SIG-M5 (cell line): ENCODE measurements at regions not wholly inside any gene's neighbourhood (a gene's known extent, or its start where the extent isn't known, plus 50 kb on each side); places are given as distances from the start of the nearest gene placed in this dataset.

ENCODE experiments used
- DNase-seq: peaks from one replicate; lab custom pipeline; 2025; lab: John Stamatoyannopoulos, UW

DNA sequence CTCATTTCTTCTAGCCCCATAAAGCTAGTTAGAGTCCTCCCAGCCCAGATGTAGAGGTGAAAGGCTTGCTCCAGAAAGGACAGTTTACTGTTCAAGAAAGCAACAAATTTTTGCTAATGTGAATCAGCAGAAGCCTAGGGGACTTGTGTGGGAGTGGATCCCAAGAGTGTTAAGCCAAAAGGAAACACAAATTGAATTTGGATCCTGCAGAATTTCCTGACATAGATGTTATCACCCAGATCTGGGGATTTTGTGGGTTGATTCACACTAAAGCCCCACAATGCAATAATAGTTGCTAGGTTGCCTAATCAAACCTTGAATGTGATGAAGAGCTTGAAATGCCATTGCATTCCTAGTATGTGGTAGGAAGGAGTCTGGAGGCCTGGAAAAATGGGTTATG is 135.2 kb upstream of the HS3ST3A1 start:
- DNase-seq = no peak

DNA sequence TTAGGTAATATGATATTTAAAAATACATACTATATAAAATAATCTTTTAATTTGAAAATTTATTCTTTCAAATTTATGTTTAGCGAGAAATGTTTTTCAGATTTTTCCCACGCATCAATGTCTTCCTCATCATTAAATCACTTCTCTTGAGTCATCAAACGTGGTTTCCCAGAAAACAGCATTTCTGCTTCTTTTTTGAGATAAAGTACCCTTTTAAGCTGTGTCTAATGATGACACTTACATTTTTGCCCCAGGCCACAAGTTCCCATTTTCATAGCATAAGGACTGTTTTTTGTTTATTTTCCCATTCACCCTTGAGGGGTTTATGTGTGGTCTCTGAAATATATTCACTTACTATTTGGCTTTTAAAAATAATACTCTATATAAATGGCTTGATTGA is 139.0 kb upstream of the HS3ST3A1 start:
- DNase-seq = no peak

DNA sequence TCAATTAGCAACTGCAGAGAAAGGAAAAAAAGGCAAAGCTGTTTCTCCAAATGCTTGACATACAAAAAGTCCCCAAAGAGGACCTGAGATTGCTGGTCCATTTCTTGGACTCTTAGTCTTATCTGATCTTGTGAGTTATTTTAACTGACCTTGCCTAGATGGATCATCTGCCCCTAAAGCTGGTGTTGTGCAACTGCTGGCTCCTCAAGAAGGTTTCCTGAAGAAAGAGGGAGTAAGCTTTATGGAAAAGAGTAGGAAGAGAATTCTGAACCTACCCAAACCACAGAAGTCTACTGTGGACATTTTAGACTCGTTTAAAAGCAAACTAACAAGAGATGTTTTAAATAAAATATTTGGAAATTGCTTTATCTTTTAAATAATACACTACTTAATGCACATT is 140.0 kb upstream of the HS3ST3A1 start:
- DNase-seq = no peak

DNA sequence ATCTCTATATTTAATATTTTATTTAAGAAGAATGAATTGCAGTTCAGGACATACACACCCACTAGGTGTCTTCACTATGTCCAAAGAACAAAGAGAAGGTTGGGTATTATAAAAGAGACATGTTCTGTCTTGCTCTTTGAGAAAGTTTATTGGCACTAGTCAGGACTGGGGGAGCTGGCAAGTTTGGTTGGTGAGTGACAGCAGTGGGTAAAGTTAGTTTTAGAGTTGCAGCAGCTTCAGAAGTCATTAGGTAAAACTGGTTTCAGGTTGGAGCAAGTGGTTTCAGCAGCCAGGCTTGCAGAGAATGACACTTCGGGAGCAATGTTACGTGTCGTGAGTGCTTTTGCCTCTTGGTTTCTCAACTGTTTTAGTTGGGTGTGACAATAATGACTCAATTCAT is 142.2 kb upstream of the HS3ST3A1 start:
- DNase-seq = no peak

DNA sequence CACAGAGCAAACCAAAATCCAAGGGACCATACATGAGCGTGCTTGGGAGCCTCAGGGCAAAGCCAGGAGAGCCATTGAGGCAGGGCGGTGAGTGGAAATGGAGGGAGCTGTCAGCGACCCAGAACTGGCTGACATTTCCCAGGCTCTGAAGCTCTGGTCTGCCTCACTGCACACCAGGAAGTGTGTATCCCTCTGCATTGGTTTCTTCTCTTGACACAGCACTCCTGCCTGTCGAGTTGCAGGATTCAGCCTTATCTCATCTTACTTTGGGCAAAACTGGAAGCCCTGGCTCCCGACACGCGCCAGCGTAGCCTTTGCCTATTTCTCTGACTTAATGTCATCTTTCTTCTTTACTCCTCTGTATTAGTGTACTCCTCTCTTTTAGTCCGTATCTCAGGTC is 144.7 kb upstream of the HS3ST3A1 start:
- DNase-seq = no peak

DNA sequence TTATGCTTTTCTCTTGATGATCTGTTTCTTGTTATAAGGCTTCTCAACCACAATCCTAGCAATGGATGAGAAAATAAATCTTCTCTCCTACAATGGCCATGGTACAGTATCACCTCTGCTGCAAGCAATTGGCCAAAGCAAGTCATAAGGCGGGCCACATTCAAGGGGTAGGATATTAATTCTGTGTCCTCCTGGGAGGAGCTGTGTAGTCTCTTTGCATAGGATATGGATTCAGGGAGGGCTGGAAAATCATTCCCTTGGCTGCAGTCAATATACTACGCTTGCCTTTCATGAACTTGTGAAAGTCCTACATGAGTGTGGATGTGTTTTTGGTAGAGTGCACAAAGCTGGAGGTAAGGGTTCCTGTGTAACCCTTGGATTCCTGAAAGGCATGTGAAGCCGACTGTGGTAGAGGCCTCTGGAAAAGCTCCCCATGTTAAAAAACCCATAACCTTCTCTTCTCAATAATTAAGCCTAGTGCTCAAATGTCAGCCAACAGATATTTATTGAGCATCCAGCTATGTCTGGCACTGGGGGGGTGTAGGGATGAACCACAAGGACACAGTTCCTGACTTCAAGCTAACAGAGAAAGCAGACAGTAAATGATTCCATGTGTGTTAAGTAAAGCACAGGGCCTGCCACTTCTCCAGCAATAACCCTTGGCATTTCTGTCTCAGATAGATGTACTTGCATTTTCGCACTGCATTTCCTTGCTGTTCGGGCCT is 147.6 kb upstream of the HS3ST3A1 start:
- no peak for DNase-seq

DNA sequence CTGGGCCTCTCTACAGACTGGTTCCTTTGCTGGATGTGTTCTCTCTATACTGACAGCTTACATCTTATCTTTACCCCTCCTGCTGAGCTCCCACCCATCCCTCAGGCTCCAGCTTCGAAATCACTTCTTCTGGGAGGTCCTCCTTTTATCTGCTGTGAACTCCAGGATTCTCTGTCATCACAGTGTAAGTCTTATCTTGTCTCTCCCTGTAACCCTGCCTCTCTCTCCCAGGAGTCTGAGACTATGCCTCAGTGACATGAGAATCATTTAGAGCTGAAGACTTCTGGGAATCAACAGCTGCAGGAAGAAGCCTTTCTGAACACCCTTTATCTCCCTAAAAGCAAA is 148.1 kb upstream of the HS3ST3A1 start:
- DNase-seq = no peak

DNA sequence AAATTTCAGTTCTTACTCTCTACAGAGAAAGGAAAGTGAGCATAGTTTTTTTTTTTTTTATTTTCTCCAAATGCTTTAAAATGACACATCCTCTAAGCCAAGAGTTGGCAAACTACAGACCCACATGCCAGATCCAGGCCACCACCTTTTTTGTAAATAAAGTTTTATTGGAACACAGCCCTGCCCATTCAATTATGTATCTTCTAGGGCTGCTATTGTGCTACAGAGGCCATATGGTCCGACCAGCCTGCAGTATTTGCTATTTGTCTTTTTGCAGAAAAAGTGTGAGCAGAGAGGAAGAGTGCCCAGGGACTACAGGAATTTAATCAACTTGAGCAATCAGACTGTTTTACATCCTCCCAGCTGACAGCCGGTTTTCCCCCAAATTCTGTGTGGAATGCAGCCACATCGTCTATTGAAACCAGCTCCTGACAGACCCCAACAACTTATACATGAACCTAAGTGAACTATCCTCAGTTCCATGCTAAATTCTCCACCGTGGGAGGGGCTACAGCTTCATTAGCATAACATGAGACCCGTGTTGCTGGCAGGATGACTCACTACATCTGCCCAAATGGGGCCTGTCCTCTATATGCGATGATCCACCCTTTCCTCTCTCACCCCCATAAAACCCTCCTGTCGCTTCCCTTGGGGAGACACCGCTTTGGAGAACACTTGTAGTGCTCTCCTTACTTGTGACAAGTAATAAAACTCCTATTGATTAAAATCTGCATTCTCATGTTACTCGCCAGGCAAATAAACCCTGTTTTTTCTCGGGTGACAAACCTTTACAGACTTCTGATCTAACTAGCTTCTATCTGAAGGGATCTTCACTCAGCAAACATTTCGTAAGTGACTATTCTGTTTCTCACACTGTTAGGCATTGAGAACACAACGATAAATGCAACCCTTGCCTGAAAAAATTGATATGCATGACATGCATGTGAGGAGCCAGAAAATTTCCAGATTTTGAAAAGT is 149.4 kb upstream of the HS3ST3A1 start:
- no peak for DNase-seq

DNA sequence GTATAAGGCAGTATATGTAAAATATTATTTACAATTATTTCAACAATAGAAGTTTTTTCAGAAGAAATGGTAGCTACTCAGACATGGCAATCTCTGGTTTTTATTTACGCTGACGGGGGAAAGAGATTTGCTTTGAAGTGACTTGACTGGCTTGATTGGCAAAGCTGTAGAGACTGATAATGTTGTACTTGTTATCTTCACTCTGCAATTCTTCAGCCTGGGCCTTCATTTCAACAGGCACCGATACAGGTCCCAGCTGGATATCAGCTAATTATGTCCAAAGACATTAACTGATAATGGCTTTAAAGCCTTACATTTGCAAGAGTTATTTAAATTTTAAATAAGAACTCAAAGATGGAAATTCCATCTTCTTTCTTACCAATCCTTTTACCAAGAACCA is 151.4 kb upstream of the HS3ST3A1 start:
- DNase-seq = no peak

DNA sequence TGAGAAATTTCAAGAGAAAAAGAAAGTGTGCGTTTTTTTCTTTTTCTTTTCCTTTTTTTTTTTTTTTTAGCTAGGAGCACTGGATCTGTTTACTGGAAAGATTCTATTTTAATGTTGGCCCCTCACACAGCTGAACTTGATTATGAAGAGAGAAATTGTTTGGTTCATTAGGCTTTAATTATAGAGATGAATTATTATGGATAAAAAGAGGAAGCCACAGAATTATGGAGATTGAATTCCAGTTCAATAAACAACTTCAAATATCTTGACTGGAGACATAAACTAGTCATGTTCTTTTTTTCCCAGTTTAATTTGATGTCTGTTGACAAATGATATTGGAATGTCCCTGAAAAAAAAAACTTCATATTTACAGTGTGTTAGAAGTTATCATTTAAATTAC is 152.0 kb upstream of the HS3ST3A1 start:
- no peak for DNase-seq

DNA sequence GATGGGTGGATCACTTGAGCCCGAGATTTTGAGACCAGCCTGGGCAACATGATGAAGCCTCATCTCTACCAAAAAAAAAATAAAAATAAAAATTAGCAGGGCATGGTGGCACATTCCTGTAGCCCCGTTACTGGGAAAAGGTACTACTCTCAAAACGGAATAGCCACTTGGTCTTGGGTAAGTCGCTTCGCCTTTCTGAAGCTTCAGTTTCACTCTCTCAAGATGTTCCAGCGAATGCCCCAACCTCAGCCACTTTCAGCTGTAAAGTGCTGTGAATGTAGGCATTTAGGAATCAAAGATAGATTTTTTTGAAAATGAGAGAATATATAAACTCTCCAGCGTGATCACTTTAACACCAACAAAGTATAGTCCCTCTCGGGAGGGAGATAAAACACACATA is 154.1 kb upstream of the HS3ST3A1 start:
- DNase-seq = no peak

DNA sequence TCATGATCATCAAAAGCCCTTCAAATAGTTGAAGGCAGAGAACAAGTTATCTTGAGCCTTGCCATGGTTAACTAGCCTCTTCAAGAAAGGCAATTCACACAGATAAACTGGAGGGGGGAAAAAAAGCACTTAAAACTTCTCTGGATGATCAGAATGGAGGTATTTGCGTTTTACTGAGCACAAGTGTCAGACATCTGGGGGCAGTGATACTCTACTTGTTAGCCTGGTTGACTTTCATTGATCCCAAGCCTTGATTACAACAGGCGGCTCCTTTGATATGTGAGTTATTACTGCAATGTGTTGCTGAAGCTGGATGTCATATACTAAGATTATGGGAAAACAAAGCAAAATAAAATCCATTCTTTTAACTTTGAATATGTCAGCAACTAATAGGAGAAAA is 155.0 kb upstream of the HS3ST3A1 start:
- no peak for DNase-seq

DNA sequence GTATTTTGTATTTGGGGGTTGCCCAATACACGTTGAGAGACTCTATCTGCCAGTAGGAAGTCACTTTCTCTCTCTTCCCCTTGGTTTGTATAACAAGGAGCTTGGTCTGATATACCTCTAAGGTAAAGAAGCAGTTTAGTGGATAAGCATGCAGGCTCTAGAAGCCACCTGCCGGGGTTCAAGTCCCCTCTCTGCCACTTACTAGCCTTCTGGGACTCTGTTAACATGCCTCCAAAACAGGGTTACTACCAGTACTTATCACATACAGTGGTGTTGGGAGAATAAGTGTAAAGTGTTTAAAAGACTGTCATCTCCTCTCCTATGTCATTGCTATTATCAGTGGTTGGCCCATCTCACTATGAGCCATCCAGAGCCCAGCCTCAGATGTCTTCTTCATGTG is 156.1 kb upstream of the HS3ST3A1 start:
- no peak for DNase-seq

DNA sequence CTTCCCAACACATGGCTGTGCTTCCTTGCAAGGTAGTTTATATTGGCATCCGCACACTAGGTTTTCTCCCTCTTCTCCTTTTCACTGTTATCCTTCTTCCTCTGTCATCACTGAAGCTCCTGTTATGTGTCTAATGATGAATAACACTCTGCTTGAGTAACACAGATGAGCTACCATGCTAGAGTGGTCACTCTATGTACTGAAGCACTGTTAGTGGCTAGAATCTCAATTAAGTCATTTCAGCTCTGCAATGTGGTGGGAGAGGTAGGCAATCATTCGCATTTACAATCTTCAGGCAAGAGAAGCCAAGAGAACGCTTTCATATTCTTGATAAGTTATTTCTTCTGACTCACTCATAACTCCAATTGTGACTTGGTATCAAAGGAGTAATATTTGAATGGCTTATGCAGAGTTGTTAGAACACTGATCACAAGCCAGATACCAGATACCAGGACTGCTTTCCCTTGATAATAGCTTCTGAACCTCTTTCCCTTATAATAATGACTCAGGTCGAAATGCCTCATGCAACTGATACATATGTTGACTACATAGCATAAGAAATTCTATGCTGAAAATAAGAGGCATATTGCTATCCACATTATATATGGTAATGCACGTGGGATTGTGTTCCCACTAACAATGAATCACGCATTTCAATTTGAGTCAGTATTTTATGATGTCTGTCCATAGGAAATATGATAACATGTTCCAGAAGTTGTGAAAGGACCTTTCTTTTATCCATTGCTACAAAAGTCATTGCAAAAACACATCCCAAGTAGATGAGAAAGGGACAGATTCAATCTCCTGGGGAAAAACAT is 158.0 kb upstream of the HS3ST3A1 start:
- no peak for DNase-seq

DNA sequence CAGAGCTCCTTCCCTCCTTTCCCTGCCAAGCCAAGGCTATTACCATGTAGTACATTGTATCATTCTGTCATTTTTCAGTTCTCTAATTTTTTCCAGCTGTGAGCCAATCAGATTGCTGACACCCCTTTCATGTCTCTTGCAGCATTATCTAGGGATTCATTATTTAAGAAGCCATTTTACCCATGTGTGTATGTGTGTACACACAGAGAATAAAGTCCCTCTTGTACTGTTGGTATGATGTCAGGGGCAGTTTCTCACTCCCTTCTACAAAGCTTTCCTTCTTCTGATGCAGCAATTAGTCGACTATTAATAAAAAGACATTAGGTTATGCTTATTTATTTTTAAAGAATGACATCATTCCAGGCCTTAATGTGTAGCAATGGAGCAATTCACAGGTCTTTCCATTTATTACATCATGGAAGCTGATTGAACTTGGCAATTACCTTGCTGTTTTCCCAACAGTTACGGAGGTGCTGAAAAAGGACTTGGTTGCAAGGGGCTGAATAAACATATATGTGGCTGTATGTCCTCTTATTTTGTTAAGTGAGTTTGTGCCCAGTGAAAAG is 159.4 kb upstream of the HS3ST3A1 start:
- no peak for DNase-seq

DNA sequence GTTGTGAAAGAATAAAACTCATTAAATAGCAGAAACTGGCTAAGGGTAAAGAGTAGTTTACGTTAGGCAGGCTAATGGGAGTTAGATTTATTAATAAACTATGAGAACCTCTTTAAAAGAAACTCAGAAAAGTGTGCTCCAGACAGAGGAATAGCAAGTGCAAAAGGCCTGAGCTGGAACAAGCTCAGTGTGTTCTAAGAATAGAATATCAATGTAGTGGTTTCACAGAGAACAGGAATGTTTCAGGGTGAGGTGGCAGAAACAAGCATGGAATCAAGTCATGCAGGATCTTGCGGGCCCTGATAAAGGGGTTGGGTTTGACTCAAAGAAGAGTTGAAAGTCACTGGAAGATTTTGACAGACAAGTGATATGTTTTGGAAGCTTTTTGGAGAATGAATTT is 164.0 kb upstream of the HS3ST3A1 start:
- DNase-seq = no peak

DNA sequence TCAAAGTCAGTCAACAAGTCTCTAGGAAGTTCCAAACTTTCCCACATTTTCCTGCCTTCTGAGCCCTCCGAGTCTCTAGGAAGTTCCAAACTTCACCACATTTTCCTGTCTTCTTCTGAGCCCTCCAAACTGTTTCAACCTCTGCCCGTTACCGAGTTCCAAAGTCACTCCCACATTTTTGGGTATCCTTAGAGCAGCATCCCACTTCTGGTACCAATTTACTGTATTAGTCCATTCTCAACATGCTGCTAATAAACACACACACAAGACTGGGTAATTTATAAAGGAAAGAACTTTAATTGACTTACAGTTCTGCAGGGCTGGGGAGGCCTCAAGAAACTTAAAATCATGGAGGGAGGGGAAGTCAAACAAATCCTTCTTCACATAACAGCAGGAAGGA is 169.0 kb upstream of the HS3ST3A1 start:
- no peak for DNase-seq

DNA sequence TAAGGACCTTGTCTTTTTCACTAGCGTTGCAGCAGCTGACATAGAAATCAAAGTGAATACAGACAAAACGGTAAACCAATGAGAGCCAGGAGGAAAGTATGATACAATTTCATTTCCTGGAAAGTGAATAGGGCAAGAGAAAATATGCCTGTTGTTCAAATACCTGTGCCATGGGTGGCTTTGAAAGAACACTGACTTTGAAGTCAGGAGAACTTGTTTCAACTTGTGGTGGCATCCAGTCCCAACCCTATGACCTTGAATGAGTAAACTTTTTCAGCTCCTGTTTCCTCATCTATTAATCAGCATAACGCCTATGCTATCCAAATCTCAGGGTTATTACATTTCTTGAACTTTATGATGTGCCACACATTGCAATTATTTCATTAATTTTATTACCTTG is 173.7 kb upstream of the HS3ST3A1 start:
- DNase-seq = no peak

DNA sequence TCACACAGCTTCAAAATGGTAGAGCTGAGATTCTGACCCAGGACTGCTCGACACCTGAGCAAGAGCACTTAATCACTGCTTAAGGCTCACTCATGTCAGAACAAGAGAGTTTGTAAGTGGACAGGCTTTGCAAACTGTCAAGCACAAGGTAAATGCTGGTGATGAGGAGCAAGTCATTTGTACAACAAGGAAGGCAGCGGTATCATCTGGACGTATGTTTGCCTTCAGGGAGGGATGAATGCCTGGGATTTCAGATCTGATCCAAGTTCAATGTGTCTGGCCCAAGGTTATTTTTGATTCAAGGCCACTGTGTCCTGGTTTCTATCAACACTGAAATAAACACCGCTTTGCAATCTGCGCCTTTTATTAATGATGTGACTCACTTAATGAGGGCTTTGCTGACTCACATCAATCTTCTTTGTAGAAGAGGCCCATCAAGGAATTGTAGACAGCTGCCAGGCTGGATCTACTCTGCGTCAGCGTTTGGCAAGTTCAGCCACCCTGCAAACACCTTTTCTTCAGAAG is 174.4 kb upstream of the HS3ST3A1 start:
- DNase-seq = no peak

DNA sequence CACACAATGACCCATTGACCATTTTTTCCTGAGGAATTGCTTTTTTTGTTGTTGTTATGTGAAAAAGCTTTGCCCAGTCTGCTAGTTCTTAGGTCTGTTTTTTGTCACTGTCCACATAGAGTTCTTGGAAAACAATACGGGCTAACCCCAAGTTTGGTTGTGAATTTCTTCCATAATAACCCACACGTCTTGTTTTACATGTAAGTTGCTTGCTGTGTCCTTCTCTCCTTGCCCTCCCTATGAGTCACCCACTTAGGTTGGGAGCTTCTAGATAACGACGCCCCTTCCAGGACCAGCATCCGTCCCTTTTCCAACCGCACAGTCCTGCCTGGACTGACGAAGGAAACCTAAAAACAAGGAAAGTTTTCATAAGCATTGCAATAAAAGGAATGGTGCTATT is 175.3 kb upstream of the HS3ST3A1 start:
- no peak for DNase-seq

DNA sequence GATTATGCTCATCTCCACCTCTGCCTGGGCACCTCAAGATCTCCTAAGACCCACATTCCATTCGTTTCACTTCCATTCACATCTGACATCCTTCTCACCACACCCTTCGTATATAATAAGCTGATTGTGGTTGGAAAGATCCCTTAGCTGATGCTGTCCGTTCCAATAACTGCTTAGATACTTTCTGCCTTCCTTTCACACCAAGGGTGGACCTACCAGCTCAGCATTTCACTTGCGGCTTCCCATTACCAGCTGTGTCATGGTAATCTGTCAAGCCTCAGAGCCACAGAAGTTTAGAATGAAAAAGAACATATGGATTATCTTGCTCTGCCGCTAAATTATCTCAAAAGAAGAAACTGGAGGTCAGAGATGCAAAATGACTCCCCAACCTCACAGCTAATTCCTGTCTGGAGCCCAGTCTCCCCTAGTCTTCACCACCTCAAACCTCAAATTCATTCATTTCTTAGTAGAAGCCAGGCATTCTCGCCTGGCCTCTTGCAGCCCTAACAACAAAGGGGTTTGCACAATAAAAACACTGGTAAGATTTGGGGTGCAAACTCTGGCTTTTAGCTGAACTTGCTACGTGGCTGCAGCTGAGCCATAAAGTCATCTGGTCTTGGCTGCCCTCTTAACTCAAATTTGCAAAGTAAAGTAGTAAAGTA is 182.8 kb upstream of the HS3ST3A1 start:
- no peak for DNase-seq
